ENCODE measurements at regions not wholly inside any gene's neighbourhood (a gene's known extent, or its start where the extent isn't known, plus 50 kb on each side); places are given as distances from the start of the nearest gene placed in this dataset.

DNA sequence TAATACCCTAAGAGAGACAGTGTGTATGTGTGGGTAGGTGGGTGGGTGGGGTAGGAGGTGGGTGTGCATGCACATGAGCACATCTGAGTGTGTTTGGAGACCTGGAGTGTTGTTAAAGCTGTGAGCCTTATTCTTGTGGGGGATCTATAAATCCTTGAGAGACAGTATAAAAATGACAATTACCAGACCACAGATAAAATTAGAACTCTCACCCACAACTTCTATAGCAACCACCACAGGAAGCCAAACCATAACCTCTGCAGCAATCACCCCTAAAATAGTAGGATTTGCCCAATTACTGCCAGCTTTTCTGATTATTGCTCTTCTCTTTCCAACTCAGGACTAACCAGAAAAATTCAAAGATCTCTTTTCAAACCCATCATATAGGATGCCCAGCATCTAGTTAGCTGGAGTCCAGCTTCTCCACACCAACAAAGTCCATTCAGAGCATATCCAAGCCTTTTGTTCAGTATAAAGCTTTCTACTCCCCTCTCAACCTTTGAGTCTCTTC, 93.4 kb upstream of the SLITRK1 start:
- no peak for TF ChIP-seq POLR2A (IDR thresholded peaks at IDR 0.05)
- TF ChIP-seq, protein P1, sequence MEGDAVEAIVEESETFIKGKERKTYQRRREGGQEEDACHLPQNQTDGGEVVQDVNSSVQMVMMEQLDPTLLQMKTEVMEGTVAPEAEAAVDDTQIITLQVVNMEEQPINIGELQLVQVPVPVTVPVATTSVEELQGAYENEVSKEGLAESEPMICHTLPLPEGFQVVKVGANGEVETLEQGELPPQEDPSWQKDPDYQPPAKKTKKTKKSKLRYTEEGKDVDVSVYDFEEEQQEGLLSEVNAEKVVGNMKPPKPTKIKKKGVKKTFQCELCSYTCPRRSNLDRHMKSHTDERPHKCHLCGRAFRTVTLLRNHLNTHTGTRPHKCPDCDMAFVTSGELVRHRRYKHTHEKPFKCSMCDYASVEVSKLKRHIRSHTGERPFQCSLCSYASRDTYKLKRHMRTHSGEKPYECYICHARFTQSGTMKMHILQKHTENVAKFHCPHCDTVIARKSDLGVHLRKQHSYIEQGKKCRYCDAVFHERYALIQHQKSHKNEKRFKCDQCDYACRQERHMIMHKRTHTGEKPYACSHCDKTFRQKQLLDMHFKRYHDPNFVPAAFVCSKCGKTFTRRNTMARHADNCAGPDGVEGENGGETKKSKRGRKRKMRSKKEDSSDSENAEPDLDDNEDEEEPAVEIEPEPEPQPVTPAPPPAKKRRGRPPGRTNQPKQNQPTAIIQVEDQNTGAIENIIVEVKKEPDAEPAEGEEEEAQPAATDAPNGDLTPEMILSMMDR (IDR thresholded peaks at IDR 0.05) = no peak

Data from tibial nerve (tissue), 3 donors.